ENCODE measurements at regions not wholly inside any gene's neighbourhood (a gene's known extent, or its start where the extent isn't known, plus 50 kb on each side); places are given as distances from the start of the nearest gene placed in this dataset.
"Not testable (repeated sequence)": the region's sequence is repeated elsewhere in the genome, so short reads cannot be mapped to it uniquely, and the experiment has no call there.

- in situ Hi-C loops (cut with HindIII; ENCODE audit: low sequenced_read_pairs): no loop called here
- DNase-seq (ENCODE audit: low spot score): no peak
Measured at GRCh38 chr4:62470421-62470983, 1270.4 kb downstream of the ADGRL3 start.

- DNase-seq (ENCODE audit: low spot score): no peak
- in situ Hi-C loops (cut with HindIII; ENCODE audit: low sequenced_read_pairs): no loop called here
Measured at GRCh38 chr4:62470020-62470419, 1269.9 kb downstream of the ADGRL3 start.

GRCh38 chr4:62461961-62462360 is 1261.8 kb downstream of the ADGRL3 start:
- DNase-seq (ENCODE audit: low spot score): no peak
- in situ Hi-C loops (cut with HindIII; ENCODE audit: low sequenced_read_pairs): no loop called here

GRCh38 chr4:62460329-62460728 is 1260.2 kb downstream of the ADGRL3 start:
- in situ Hi-C loops (cut with HindIII; ENCODE audit: low sequenced_read_pairs): no loop called here
- DNase-seq (ENCODE audit: low spot score): no peak

GRCh38 chr4:62457356-62457755 is 1257.2 kb downstream of the ADGRL3 start:
- no peak for DNase-seq (ENCODE audit: low spot score)
- in situ Hi-C loops (cut with HindIII; ENCODE audit: low sequenced_read_pairs): no loop called here

- in situ Hi-C loops (cut with HindIII; ENCODE audit: low sequenced_read_pairs): no loop called here
Measured at GRCh38 chr4:62455871-62456270, 1255.7 kb downstream of the ADGRL3 start.

GRCh38 chr4:62454535-62454934 is 1254.4 kb downstream of the ADGRL3 start:
- DNase-seq (ENCODE audit: low spot score): no peak
- in situ Hi-C loops (cut with HindIII; ENCODE audit: low sequenced_read_pairs): no loop called here

More at GRCh38 chr4:62455871-62456270, 1255.7 kb downstream of the ADGRL3 start:
- no peak for DNase-seq (ENCODE audit: low spot score)

GRCh38 chr4:62450740-62451139 is 1250.6 kb downstream of the ADGRL3 start:
- in situ Hi-C loops (cut with HindIII; ENCODE audit: low sequenced_read_pairs): no loop called here
- DNase-seq (ENCODE audit: low spot score): no peak

- DNase-seq (ENCODE audit: low spot score): no peak
- in situ Hi-C loops (cut with HindIII; ENCODE audit: low sequenced_read_pairs): no loop called here
Measured at GRCh38 chr4:62449538-62449937, 1249.4 kb downstream of the ADGRL3 start.

GRCh38 chr4:62448911-62449310 is 1248.8 kb downstream of the ADGRL3 start:
- DNase-seq (ENCODE audit: low spot score): no peak
- in situ Hi-C loops (cut with HindIII; ENCODE audit: low sequenced_read_pairs): no loop called here

- no peak for DNase-seq (ENCODE audit: low spot score)
- in situ Hi-C loops (cut with HindIII; ENCODE audit: low sequenced_read_pairs): no loop called here
Measured at GRCh38 chr4:62439051-62439450, 1238.9 kb downstream of the ADGRL3 start.

GRCh38 chr4:62434921-62435320 is 1234.8 kb downstream of the ADGRL3 start:
- in situ Hi-C loops (cut with HindIII; ENCODE audit: low sequenced_read_pairs): no loop called here
- no peak for DNase-seq (ENCODE audit: low spot score)

- in situ Hi-C loops (cut with HindIII; ENCODE audit: low sequenced_read_pairs); DNase-seq (ENCODE audit: low spot score): not testable (repeated sequence)
Measured at GRCh38 chr4:62431513-62432231, 1231.5 kb downstream of the ADGRL3 start.

GRCh38 chr4:62429297-62429696 is 1229.2 kb downstream of the ADGRL3 start:
- DNase-seq (ENCODE audit: low spot score): no peak

GRCh38 chr4:62415256-62415655 is 1215.1 kb downstream of the ADGRL3 start:
- DNase-seq (ENCODE audit: low spot score): no peak
- in situ Hi-C loops (cut with HindIII; ENCODE audit: low sequenced_read_pairs): no loop called here

More at GRCh38 chr4:62429297-62429696, 1229.2 kb downstream of the ADGRL3 start:
- in situ Hi-C loops (cut with HindIII; ENCODE audit: low sequenced_read_pairs): no loop called here

- in situ Hi-C loops (cut with HindIII; ENCODE audit: low sequenced_read_pairs): no loop called here
- no peak for DNase-seq (ENCODE audit: low spot score)
Measured at GRCh38 chr4:62414563-62414962, 1214.4 kb downstream of the ADGRL3 start.

GRCh38 chr4:62410371-62411003 is 1210.4 kb downstream of the ADGRL3 start:
- DNase-seq (ENCODE audit: low spot score): no peak
- in situ Hi-C loops (cut with HindIII; ENCODE audit: low sequenced_read_pairs): no loop called here

GRCh38 chr4:62408454-62408853 is 1208.3 kb downstream of the ADGRL3 start:
- DNase-seq (ENCODE audit: low spot score): no peak
- in situ Hi-C loops (cut with HindIII; ENCODE audit: low sequenced_read_pairs): no loop called here

GRCh38 chr4:62407534-62407933 is 1207.4 kb downstream of the ADGRL3 start:
- DNase-seq (ENCODE audit: low spot score): no peak
- in situ Hi-C loops (cut with HindIII; ENCODE audit: low sequenced_read_pairs): no loop called here

GRCh38 chr4:62402088-62402806 is 1202.1 kb downstream of the ADGRL3 start:
- DNase-seq (ENCODE audit: low spot score): no peak
- in situ Hi-C loops (cut with HindIII; ENCODE audit: low sequenced_read_pairs): no loop called here

Measured in G401 (cell line).